ENCODE measurements at regions not wholly inside any gene's neighbourhood (a gene's known extent, or its start where the extent isn't known, plus 50 kb on each side); places are given as distances from the start of the nearest gene placed in this dataset.

DNA sequence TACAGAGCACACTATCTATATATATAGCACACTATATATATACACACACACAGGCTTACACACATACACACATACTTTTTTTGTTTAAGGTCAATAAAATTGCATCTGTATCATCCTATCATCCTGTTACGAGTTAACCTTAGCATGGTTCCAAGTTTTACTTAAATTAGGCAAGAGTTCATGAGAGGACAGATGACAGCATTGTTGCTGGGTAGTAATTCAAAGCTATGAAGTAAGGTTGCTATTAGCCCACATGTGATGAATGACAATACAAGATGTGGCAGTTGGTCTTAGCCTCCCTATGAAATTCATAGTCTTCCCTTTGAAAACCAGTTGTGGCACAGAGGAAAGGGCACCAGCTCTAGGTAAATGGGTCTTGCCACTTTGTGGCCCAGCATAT is 438.1 kb downstream of the ACTL7B start:
- no peaks in the 10 kb centered on the region for H3K27me3 ChIP-seq
- H3K27ac ChIP-seq: no peak overlapping the region
- no peak for DNase-seq
- H3K9me3 ChIP-seq: no peaks in the 10 kb centered on the region
- no peak for TF ChIP-seq CTCF (IDR thresholded peaks at IDR 0.05)
- no peaks in the 10 kb centered on the region for H3K36me3 ChIP-seq
- no peaks in the 10 kb centered on the region for H3K4me1 ChIP-seq
- H3K4me3 ChIP-seq: no peak overlapping the region
- intact Hi-C loops (cut with DNase I; ENCODE audit: low total_unique reads): no loop called here

- DNase-seq: no peak
- H3K27ac ChIP-seq: no peak overlapping the region
- H3K27me3 ChIP-seq: no peaks in the 10 kb centered on the region
- no peak overlapping the region for H3K4me3 ChIP-seq
- H3K36me3 ChIP-seq: no peaks in the 10 kb centered on the region
- H3K9me3 ChIP-seq: no peaks in the 10 kb centered on the region
- no peak for TF ChIP-seq CTCF (IDR thresholded peaks at IDR 0.05)
- intact Hi-C loops (cut with DNase I; ENCODE audit: low total_unique reads): no loop called here
- H3K4me1 ChIP-seq: no peaks in the 10 kb centered on the region
These were observed 438.5 kb downstream of the ACTL7B start for GRCh38 chr9:108417312-108417711.

- intact Hi-C loops (cut with DNase I; ENCODE audit: low total_unique reads): no loop called here
- no peak for DNase-seq
- Histone ChIP-seq H3K27ac (no peak overlapping the region), H3K4me3 (no peak overlapping the region), H3K36me3 (no peaks in the 10 kb centered on the region), H3K9me3 (no peaks in the 10 kb centered on the region), H3K27me3 (no peaks in the 10 kb centered on the region), H3K4me1 (no peaks in the 10 kb centered on the region)
- no peak for TF ChIP-seq CTCF (IDR thresholded peaks at IDR 0.05)
These were observed 439.5 kb downstream of the ACTL7B start for GRCh38 chr9:108416324-108416723.

- intact Hi-C loops (cut with DNase I; ENCODE audit: low total_unique reads): no loop called here
- H3K27ac ChIP-seq: no peak overlapping the region
- no peaks in the 10 kb centered on the region for H3K9me3 ChIP-seq
- H3K4me3 ChIP-seq: no peak overlapping the region
- TF ChIP-seq CTCF (IDR thresholded peaks at IDR 0.05): no peak
- H3K27me3 ChIP-seq: no peaks in the 10 kb centered on the region
- H3K4me1 ChIP-seq: no peaks in the 10 kb centered on the region
- H3K36me3 ChIP-seq: no peaks in the 10 kb centered on the region
- DNase-seq: no peak
These were observed 442.0 kb downstream of the ACTL7B start for GRCh38 chr9:108413809-108414208.

GRCh38 chr9:108412755-108413154 is 443.0 kb downstream of the ACTL7B start:
- no peak for DNase-seq
- no peak overlapping the region for H3K27ac ChIP-seq
- H3K27me3 ChIP-seq: no peaks in the 10 kb centered on the region
- no peaks in the 10 kb centered on the region for H3K36me3 ChIP-seq
- intact Hi-C loops (cut with DNase I; ENCODE audit: low total_unique reads): no loop called here
- no peak overlapping the region for H3K4me3 ChIP-seq
- TF ChIP-seq CTCF (IDR thresholded peaks at IDR 0.05): no peak
- no peaks in the 10 kb centered on the region for H3K9me3 ChIP-seq
- H3K4me1 ChIP-seq: no peaks in the 10 kb centered on the region

GRCh38 chr9:108411632-108412031 is 444.2 kb downstream of the ACTL7B start:
- H3K36me3 ChIP-seq: no peaks in the 10 kb centered on the region
- no peaks in the 10 kb centered on the region for H3K27me3 ChIP-seq
- intact Hi-C loops (cut with DNase I; ENCODE audit: low total_unique reads): no loop called here
- no peak for DNase-seq
- no peaks in the 10 kb centered on the region for H3K4me1 ChIP-seq
- H3K4me3 ChIP-seq: no peak overlapping the region
- TF ChIP-seq CTCF (IDR thresholded peaks at IDR 0.05): no peak
- H3K9me3 ChIP-seq: no peaks in the 10 kb centered on the region
- no peak overlapping the region for H3K27ac ChIP-seq
